Choroid plexus epithelial cell (primary cell): ENCODE measurements at regions not wholly inside any gene's neighbourhood (a gene's known extent, or its start where the extent isn't known, plus 50 kb on each side); places are given as distances from the start of the nearest gene placed in this dataset.
"Not testable (repeated sequence)": the region's sequence is repeated elsewhere in the genome, so short reads cannot be mapped to it uniquely, and the experiment has no call there.

ENCODE experiments used
- DNase-seq: peaks from one replicate; pipeline ENCODE4 v3.0.0-alpha.2; 2010; ENCODE audit warnings: low read depth
- H3K4me3 ChIP-seq: 2 replicates; pipeline ENCODE4 v1.5.1; 2011; ENCODE audit warnings: low read depth, mild to moderate bottlenecking, control low read depth, low read length, moderate library complexity
- CTCF ChIP-seq: conservative IDR thresholded peaks from 2 replicates; pipeline ENCODE4 v1.5.1; 2011; ENCODE audit warnings: low read depth, mild to moderate bottlenecking, control low read depth, inconsistent platforms, low read length, moderate library complexity

- no peak for DNase-seq
- TF ChIP-seq CTCF: no peak
- no peak overlapping the region for H3K4me3 ChIP-seq
These were observed 165.5 kb upstream of the KCNJ6 start for GRCh38 chr21:38081708-38082107.

GRCh38 chr21:38082936-38083485 is 166.8 kb upstream of the KCNJ6 start:
- no peak for DNase-seq
- no peak overlapping the region for H3K4me3 ChIP-seq
- no peak for TF ChIP-seq CTCF

- DNase-seq: no peak
- H3K4me3 ChIP-seq: no peak overlapping the region
These were observed 167.3 kb upstream of the KCNJ6 start for GRCh38 chr21:38083535-38083934.

GRCh38 chr21:38086580-38086979 is 170.2 kb upstream of the KCNJ15 start:
- no peak for TF ChIP-seq CTCF
- no peak overlapping the region for H3K4me3 ChIP-seq
- no peak for DNase-seq

More at GRCh38 chr21:38083535-38083934, 167.3 kb upstream of the KCNJ6 start:
- TF ChIP-seq CTCF: no peak

GRCh38 chr21:38088916-38089762 is 167.7 kb upstream of the KCNJ15 start:
- H3K4me3 ChIP-seq: no peak overlapping the region
- no peak for TF ChIP-seq CTCF

GRCh38 chr21:38089763-38090046 is 167.1 kb upstream of the KCNJ15 start:
- TF ChIP-seq CTCF: no peak
- no peak for DNase-seq
- no peak overlapping the region for H3K4me3 ChIP-seq

More at GRCh38 chr21:38088916-38089762, 167.7 kb upstream of the KCNJ15 start:
- DNase-seq: no peak

- not testable (repeated sequence) for DNase-seq, H3K4me3 ChIP-seq
These were observed 165.7 kb upstream of the KCNJ15 start for GRCh38 chr21:38091061-38091460.
